Keratinocyte (primary cell): ENCODE measurements at regions not wholly inside any gene's neighbourhood (a gene's known extent, or its start where the extent isn't known, plus 50 kb on each side); places are given as distances from the start of the nearest gene placed in this dataset.

Source experiments
- DNase-seq: peaks from one replicate; pipeline ENCODE4 v3.0.0-alpha.2; 2011; ENCODE audit warnings: low read depth, missing footprints, low spot score
- FAIRE-seq: peaks from 2 replicates; lab custom pipeline; 2011; peaks lifted over from hg19 to GRCh38; lab: Jason Lieb, UNC
- H2AFZ ChIP-seq: 2 replicates; pipeline ENCODE4 v1.6.0; 2012; ENCODE audit warnings: low read length, control low read depth, inconsistent platforms; ENCODE audit not compliant: control insufficient read depth
- H3K27ac ChIP-seq: 2 replicates; pipeline ENCODE4 v1.5.1; 2011; ENCODE audit warnings: low read length; ENCODE audit not compliant: control insufficient read depth, insufficient read depth
- H3K27me3 ChIP-seq: 3 replicates; pipeline ENCODE4 v1.6.0; 2011; ENCODE audit warnings: low read length; ENCODE audit not compliant: control insufficient read depth, insufficient read depth; ENCODE audit errors: extremely low read depth
- H3K36me3 ChIP-seq, 2 experiments: 2 replicates in 1 of 2; 3 replicates in 1 of 2; pipeline ENCODE4 v1.5.1; 2011; ENCODE audit warnings: low read length in 2 of 2, mild to moderate bottlenecking in 1 of 2; ENCODE audit not compliant: control insufficient read depth in 2 of 2, insufficient read depth in 2 of 2; ENCODE audit errors: extremely low read depth in 1 of 2
- H3K4me1 ChIP-seq: 3 replicates; pipeline ENCODE4 v1.5.1; 2011; ENCODE audit warnings: low read length; ENCODE audit not compliant: control insufficient read depth, insufficient read depth; ENCODE audit errors: extremely low read depth
- H3K4me2 ChIP-seq: 3 replicates; pipeline ENCODE4 v1.6.0; 2011; ENCODE audit warnings: low read depth, low read length; ENCODE audit not compliant: control insufficient read depth, insufficient read depth; ENCODE audit errors: extremely low read depth
- H3K4me3 ChIP-seq, 3 experiments: fragments of 200-600 bp in 1 of 3; sonication (generic) in 1 of 3; 2 replicates in 2 of 3; 3 replicates in 1 of 3; pipeline ENCODE4 v1.5.1; 2011 to 2016; ENCODE audit warnings: low read length in 3 of 3, mild to moderate bottlenecking in 3 of 3, control low read depth in 2 of 3, inconsistent platforms in 1 of 3, low read depth in 1 of 3, mixed read lengths in 1 of 3, mixed run types in 1 of 3, moderate library complexity in 1 of 3; ENCODE audit not compliant: control insufficient read depth in 2 of 3, insufficient read depth in 2 of 3; ENCODE audit errors: extremely low read depth in 1 of 3
- H3K79me2 ChIP-seq: 2 replicates; pipeline ENCODE4 v1.6.0; 2012; ENCODE audit warnings: low read length; ENCODE audit not compliant: control insufficient read depth, insufficient read depth
- H3K9ac ChIP-seq: 3 replicates; pipeline ENCODE4 v1.6.0; 2011; ENCODE audit warnings: low read length; ENCODE audit not compliant: control insufficient read depth, insufficient read depth; ENCODE audit errors: extremely low read depth
- H3K9me1 ChIP-seq: 3 replicates; pipeline ENCODE4 v1.6.0; 2011; ENCODE audit warnings: low read length; ENCODE audit not compliant: control insufficient read depth, insufficient read depth; ENCODE audit errors: extremely low read depth
- H3K9me3 ChIP-seq: 2 replicates; pipeline ENCODE4 v1.5.1; 2012; ENCODE audit warnings: low read depth, low read length; ENCODE audit not compliant: control insufficient read depth
- H4K20me1 ChIP-seq: 3 replicates; pipeline ENCODE4 v1.6.0; 2011; ENCODE audit warnings: low read length; ENCODE audit not compliant: control insufficient read depth, insufficient read depth; ENCODE audit errors: extremely low read depth
- CTCF ChIP-seq, 3 experiments: IDR thresholded peaks in 1 of 3; conservative IDR thresholded peaks in 1 of 3; optimal IDR thresholded peaks in 1 of 3; 2 replicates in 2 of 3; 3 replicates in 1 of 3; pipeline versions ENCODE3 to v1.5.1; 2011; ENCODE audit warnings: low read length in 3 of 3, mild to moderate bottlenecking in 3 of 3, moderate library complexity in 2 of 3, control low read depth in 1 of 3, inconsistent platforms in 1 of 3; ENCODE audit not compliant: insufficient read depth in 2 of 3; ENCODE audit errors: extremely low read depth in 1 of 3
- EZH2 ChIP-seq: IDR thresholded peaks from one replicate; pipeline ENCODE4 v1.6.1; 2012; ENCODE audit warnings: inconsistent platforms, mild to moderate bottlenecking, low read length, moderate library complexity
- dilution Hi-C: fragments of 300-500 bp; cut with MboI; formaldehyde crosslinking; loops from one replicate; pipeline ENCODE4 v1.7.0; 2020; ENCODE audit warnings: low sequenced_read_pairs; ENCODE audit not compliant: extremely low pct_ligation_motif_present

- no peak overlapping the region for H3K9ac ChIP-seq
- H2AFZ ChIP-seq: no peak overlapping the region
- no peaks in the 10 kb centered on the region for H3K27me3 ChIP-seq
- no peak for DNase-seq
- H3K4me3 ChIP-seq: no peak overlapping the region
- no peaks in the 10 kb centered on the region for H4K20me1 ChIP-seq
- H3K27ac ChIP-seq: no peak overlapping the region
- no peaks in the 10 kb centered on the region for H3K9me1 ChIP-seq
- FAIRE-seq: no peak
- TF ChIP-seq EZH2 (no peak), CTCF (optimal IDR thresholded peaks at IDR 0.05 in 1 of 3, IDR thresholded peaks at IDR 0.05 in 1 of 3, conservative IDR thresholded peaks at IDR 0.05 in 1 of 3; ENCODE audit: extremely low read depth in 1 of 3, insufficient read depth in 2 of 3, low read length in 3 of 3) (no peak)
- H3K4me2 ChIP-seq: no peak overlapping the region
- no peaks in the 10 kb centered on the region for H3K79me2 ChIP-seq
- peaks cover 20% of the 10 kb centered on the region for H3K9me3 ChIP-seq
- dilution Hi-C loops: no loop called here
- no peaks in the 10 kb centered on the region for H3K36me3 ChIP-seq
- H3K4me1 ChIP-seq: no peaks in the 10 kb centered on the region
These were observed 303.0 kb upstream of the AJAP1 start for GRCh38 chr1:4351453-4351852.

- H3K4me3 ChIP-seq: no peak overlapping the region
- no peaks in the 10 kb centered on the region for H3K4me1 ChIP-seq
- H3K9me1 ChIP-seq: no peaks in the 10 kb centered on the region
- TF ChIP-seq CTCF (optimal IDR thresholded peaks at IDR 0.05 in 1 of 3, IDR thresholded peaks at IDR 0.05 in 1 of 3, conservative IDR thresholded peaks at IDR 0.05 in 1 of 3; ENCODE audit: extremely low read depth in 1 of 3, insufficient read depth in 2 of 3, low read length in 3 of 3): no peak
- no peak for TF ChIP-seq EZH2
- no peaks in the 10 kb centered on the region for H3K27me3 ChIP-seq
- no peak overlapping the region for H3K27ac ChIP-seq
- no peaks in the 10 kb centered on the region for H3K36me3 ChIP-seq
- H3K79me2 ChIP-seq: no peaks in the 10 kb centered on the region
- H3K9me3 ChIP-seq: peaks cover 20% of the 10 kb centered on the region
- no peak overlapping the region for H3K9ac ChIP-seq
- dilution Hi-C loops: no loop called here
- FAIRE-seq (no peak), DNase-seq (no peak)
- H3K4me2 ChIP-seq: no peak overlapping the region
- no peak overlapping the region for H2AFZ ChIP-seq
- no peaks in the 10 kb centered on the region for H4K20me1 ChIP-seq
These were observed 301.1 kb upstream of the AJAP1 start for GRCh38 chr1:4353090-4353856.
